GM13977 (cell line): ENCODE measurements at regions not wholly inside any gene's neighbourhood (a gene's known extent, or its start where the extent isn't known, plus 50 kb on each side); places are given as distances from the start of the nearest gene placed in this dataset.

ENCODE experiments used
- DNase-seq: peaks from one replicate; pipeline ENCODE4 v3.0.0; 2012; ENCODE audit warnings: low spot score
- in situ Hi-C: fragments of 300-500 bp; cut with MboI; formaldehyde crosslinking; loops from one replicate; pipeline ENCODE4 v1.12.0; 2022; ENCODE audit warnings: low sequenced_read_pairs, low pct_unique_long_range_greater_than_20kb, mixed read lengths, inconsistent platforms; ENCODE audit not compliant: unreplicated experiment
- TF ChIP-seq, protein P1 (sequence below): IDR thresholded peaks from 2 replicates; pipeline ENCODE4 v1.5.1; 2012; ENCODE audit warnings: mild to moderate bottlenecking, control low read depth; ENCODE audit not compliant: insufficient read depth; ENCODE audit errors: extremely low read depth, missing control alignments

DNA sequence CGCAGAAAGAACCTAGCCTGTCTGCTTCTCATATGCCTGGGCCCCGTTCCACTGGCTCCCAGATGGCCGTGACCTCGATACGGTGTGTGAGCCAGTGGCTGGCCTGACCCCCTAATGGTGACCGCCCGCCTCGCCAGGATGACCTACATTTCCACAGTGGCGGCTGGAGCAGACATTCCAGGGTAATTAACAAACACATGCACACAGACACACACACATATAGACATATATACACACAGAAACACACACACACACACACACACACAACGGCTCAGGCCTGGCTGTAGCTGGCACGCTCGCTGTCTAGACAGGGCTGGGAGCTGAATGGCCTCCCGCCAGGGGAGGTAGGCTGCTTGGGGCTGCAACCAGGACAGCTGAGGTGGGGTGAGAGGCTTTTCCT, 227.1 kb downstream of the ANKRD60 start:
- in situ Hi-C loops = no loop called here
- DNase-seq = no peak
- TF ChIP-seq, protein P1, sequence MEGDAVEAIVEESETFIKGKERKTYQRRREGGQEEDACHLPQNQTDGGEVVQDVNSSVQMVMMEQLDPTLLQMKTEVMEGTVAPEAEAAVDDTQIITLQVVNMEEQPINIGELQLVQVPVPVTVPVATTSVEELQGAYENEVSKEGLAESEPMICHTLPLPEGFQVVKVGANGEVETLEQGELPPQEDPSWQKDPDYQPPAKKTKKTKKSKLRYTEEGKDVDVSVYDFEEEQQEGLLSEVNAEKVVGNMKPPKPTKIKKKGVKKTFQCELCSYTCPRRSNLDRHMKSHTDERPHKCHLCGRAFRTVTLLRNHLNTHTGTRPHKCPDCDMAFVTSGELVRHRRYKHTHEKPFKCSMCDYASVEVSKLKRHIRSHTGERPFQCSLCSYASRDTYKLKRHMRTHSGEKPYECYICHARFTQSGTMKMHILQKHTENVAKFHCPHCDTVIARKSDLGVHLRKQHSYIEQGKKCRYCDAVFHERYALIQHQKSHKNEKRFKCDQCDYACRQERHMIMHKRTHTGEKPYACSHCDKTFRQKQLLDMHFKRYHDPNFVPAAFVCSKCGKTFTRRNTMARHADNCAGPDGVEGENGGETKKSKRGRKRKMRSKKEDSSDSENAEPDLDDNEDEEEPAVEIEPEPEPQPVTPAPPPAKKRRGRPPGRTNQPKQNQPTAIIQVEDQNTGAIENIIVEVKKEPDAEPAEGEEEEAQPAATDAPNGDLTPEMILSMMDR = no peak

DNA sequence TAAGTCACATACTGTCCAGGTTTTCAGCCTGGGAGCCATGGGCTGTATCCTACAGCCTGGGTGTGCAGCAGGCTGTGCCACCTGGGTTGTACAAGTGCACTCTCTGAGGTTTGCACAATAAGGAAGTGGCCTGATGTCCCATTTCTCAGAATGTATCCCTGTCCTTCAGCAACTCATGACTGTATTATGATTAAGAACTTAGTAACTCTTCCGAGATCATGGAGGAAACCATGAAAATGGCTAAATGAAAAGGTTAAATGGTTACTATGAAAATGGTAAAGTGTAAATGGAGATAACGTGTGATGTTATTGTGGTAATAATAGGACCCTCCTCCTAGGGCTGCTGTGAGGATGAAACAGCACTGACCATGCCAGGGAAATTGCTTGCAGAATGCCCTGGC, 227.6 kb downstream of the ANKRD60 start:
- TF ChIP-seq, protein P1 = no peak
- in situ Hi-C loops = no loop called here
- DNase-seq = no peak

DNA sequence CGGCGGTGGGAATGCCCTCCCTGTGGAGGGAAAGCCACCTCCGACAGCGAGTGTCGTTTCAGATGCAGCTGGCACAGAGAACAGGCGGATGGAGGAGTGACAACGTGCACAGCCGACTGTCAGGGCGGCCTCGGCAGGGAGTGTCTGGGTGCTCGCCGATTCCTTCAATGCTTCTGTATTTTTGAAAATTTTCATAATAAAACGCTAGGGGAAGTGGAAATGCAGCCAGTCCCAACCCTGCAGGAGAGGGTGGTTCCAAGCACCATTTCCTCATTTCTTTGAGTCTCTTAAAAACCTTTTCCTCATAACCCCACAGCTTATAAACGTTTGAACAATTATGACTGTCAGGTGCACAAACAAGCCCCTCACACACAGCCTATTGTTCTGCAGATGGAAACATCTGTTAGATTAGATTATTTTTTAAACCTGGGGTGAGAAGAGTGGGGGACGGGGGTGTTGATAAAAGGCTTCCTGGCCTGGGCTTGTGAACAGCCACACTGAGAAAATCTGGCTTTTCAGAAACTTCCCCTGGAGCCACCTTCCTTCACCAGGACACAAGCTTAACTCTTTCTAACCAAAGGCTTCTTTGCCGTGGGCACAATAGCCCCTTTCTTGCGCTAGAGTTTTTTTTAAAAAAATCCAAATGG, 228.9 kb downstream of the ANKRD60 start:
- in situ Hi-C loops = no loop called here
- TF ChIP-seq, protein P1 = no peak
- no peak for DNase-seq

DNA sequence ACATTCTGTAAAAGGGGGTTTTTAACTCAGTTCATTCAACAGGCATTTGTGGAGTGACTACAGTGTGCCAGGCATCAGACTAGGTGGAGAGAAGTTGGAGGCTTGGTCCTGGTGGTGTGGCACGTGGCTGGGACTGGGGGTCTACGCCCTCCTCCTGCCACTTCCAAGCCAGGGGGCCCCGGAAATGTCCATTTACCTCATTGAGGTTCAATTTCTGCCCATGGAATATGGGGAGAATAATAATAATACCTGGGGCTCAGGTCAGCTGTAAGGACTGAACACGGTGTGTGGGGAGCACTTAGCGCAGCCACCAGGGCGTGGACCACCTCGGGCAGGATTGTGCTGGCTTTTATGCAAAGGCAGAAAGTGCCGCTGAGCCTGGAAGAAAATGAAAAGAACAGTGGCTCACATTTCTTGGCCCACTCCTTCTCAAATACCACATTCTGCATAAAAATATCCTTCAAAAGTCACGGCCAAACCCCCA, 229.4 kb downstream of the ANKRD60 start:
- TF ChIP-seq, protein P1 = no peak
- in situ Hi-C loops = no loop called here
- DNase-seq = no peak

DNA sequence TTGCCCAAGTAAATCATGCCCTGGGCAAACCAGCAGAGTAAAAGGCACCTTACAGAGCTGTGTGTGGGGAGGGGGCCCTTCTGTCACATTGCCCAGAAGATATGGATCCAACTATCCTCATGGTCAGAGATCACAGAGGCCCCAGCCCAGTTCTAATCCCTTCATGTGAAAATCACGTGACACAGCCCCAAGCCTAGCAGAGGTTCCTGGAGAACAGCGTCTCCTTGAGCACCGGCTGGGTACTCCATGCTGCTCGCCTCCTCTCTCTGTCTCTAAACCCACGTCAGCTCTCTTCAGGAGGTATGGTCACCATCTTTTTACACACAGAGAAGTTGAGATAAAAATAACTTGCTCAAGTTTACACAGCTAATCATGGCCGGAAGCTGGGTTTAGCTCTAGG, 230.2 kb downstream of the ANKRD60 start:
- DNase-seq = no peak
- in situ Hi-C loops = no loop called here
- TF ChIP-seq, protein P1 = no peak

DNA sequence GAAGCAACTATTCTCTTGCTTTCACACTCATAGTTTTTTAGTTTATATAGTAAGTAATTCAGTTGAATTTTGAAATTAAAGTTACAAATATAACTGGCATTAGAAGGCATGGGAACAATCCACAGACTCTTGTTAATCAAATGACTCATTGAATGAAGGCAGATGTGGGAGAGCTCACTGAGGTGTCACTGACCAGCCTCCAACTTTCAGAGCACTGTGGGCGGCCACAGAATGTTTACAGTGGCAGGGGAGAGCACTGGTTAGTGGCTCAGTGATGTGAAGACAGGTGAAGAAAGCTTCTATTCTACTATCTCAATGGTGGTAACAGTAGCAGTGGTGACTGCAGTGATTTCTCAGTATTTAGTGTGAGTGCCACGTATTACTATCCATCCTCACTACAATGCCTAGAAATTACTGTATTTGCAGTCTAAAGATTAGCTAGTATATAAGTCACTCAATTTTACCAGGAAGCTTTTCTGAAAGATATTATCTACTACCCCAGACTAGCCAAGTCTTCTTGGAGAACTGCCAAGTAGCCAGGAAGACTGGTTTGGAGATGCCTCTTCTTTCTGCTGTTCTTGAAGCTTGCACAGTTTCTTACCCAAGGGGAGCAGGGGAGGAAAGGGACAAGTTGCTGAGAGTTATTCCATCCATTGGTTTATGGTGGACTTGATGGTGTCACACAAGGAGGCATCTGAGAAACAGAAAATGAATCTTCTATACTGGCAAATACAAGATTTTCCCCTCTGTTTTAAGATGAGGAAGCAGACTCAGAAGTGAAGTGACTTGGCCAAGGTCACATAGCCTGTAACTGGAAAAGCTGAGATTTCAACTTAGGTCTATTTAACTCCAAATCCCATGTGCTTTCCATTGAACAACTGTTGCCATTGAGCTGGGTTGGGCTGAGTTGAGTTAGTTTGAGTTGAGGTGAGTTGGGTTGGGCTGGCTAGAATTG, 231.2 kb downstream of the ANKRD60 start:
- no peak for DNase-seq
- TF ChIP-seq, protein P1 = no peak
- in situ Hi-C loops = no loop called here
